ENCODE measurements at regions not wholly inside any gene's neighbourhood (a gene's known extent, or its start where the extent isn't known, plus 50 kb on each side); places are given as distances from the start of the nearest gene placed in this dataset.

DNA sequence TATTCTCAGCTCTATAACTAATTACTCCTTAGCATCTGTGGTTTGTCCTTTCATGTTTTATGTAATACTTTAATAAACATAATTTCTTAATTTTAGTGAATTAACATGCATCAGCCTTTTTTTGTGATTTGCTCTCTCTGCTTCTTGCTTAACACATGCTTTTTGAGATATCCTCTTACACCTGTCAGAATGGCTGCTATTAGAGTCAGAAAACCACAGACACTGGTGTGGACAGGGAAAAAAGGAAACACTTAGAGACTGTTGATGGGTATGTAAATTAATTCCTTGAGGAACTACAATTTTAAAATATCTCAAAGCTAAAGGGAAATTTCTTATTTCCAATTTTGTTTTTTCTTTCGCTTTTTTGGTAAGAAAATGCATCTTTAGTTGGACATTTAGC, 549.0 kb downstream of the ZNF804A start:
- Histone ChIP-seq H3K27me3 (ENCODE audit: insufficient read depth, low read length) (no peaks in the 10 kb centered on the region), H3K4me1 (ENCODE audit: insufficient read depth, low read length) (no peaks in the 10 kb centered on the region), H3K27ac (ENCODE audit: low read depth, low read length) (no peak overlapping the region), H3K9ac (ENCODE audit: low read depth, low read length) (no peak overlapping the region), H3K36me3 (ENCODE audit: insufficient read depth, low read length) (no peaks in the 10 kb centered on the region), H3K4me3 (ENCODE audit: low read length) (no peak overlapping the region), H3K9me3 (ENCODE audit: insufficient read depth, low read depth, low read length) (no peaks in the 10 kb centered on the region)
- WGBS = 100% methylated on average over 1 of the region's 1 CpG

- Histone ChIP-seq H3K4me1 (ENCODE audit: insufficient read depth, low read length) (no peaks in the 10 kb centered on the region), H3K36me3 (ENCODE audit: insufficient read depth, low read length) (no peaks in the 10 kb centered on the region), H3K27ac (ENCODE audit: low read depth, low read length) (no peak overlapping the region), H3K27me3 (ENCODE audit: insufficient read depth, low read length) (no peaks in the 10 kb centered on the region), H3K9me3 (ENCODE audit: insufficient read depth, low read depth, low read length) (no peaks in the 10 kb centered on the region), H3K4me3 (ENCODE audit: low read length) (no peak overlapping the region), H3K9ac (ENCODE audit: low read depth, low read length) (no peak overlapping the region)
- 100% methylated on average over 1 of the region's 3 CpGs for whole genome bisulfite sequencing
Observed at GRCh38 chr2:185152186-185152585, 553.9 kb downstream of the ZNF804A start.

GRCh38 chr2:185161701-185162100, 563.4 kb downstream of the ZNF804A start:
- Histone ChIP-seq H3K9me3 (ENCODE audit: insufficient read depth, low read depth, low read length) (no peaks in the 10 kb centered on the region), H3K36me3 (ENCODE audit: insufficient read depth, low read length) (no peaks in the 10 kb centered on the region), H3K27me3 (ENCODE audit: insufficient read depth, low read length) (no peaks in the 10 kb centered on the region), H3K27ac (ENCODE audit: low read depth, low read length) (no peak overlapping the region), H3K9ac (ENCODE audit: low read depth, low read length) (no peak overlapping the region), H3K4me3 (ENCODE audit: low read length) (no peak overlapping the region), H3K4me1 (ENCODE audit: insufficient read depth, low read length) (no peaks in the 10 kb centered on the region)
- WGBS = 92% methylated on average over 2 of the region's 2 CpGs

GRCh38 chr2:185174353-185174752, 564.3 kb upstream of the FSIP2 start:
- no CpG with 5 or more reads among the region's 1 CpG for WGBS
- Histone ChIP-seq H3K4me3 (ENCODE audit: low read length) (no peak overlapping the region), H3K9ac (ENCODE audit: low read depth, low read length) (no peak overlapping the region), H3K4me1 (ENCODE audit: insufficient read depth, low read length) (no peaks in the 10 kb centered on the region), H3K27me3 (ENCODE audit: insufficient read depth, low read length) (no peaks in the 10 kb centered on the region), H3K27ac (ENCODE audit: low read depth, low read length) (no peak overlapping the region), H3K9me3 (ENCODE audit: insufficient read depth, low read depth, low read length) (no peaks in the 10 kb centered on the region), H3K36me3 (ENCODE audit: insufficient read depth, low read length) (no peaks in the 10 kb centered on the region)

DNA sequence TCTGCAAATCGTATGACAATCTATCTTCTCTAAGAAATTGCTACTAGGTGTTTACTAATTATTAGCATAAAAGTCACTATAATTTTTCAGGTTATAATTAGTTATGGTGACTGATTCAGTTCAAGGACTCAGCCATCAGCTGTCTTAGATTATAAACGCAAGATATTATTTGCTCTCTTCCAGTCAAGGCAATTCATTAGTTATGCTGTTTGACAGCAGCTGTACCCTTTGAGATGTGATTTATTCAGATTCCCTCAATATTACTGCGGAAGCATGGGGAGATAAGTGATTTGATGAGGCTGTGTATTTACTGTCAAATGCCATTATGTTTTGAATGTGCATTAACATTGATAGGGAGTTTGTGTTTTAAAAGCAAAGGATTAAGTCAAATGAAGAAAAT, 558.9 kb upstream of the FSIP2 start:
- Histone ChIP-seq H3K9ac (ENCODE audit: low read depth, low read length) (no peak overlapping the region), H3K36me3 (ENCODE audit: insufficient read depth, low read length) (no peaks in the 10 kb centered on the region), H3K27ac (ENCODE audit: low read depth, low read length) (no peak overlapping the region), H3K4me1 (ENCODE audit: insufficient read depth, low read length) (no peaks in the 10 kb centered on the region), H3K27me3 (ENCODE audit: insufficient read depth, low read length) (no peaks in the 10 kb centered on the region), H3K4me3 (ENCODE audit: low read length) (no peak overlapping the region), H3K9me3 (ENCODE audit: insufficient read depth, low read depth, low read length) (no peaks in the 10 kb centered on the region)
- WGBS = 98% methylated on average over 2 of the region's 3 CpGs

- Histone ChIP-seq H3K9me3 (ENCODE audit: insufficient read depth, low read depth, low read length) (no peaks in the 10 kb centered on the region), H3K4me1 (ENCODE audit: insufficient read depth, low read length) (no peaks in the 10 kb centered on the region), H3K27me3 (ENCODE audit: insufficient read depth, low read length) (no peaks in the 10 kb centered on the region), H3K9ac (ENCODE audit: low read depth, low read length) (no peak overlapping the region), H3K27ac (ENCODE audit: low read depth, low read length) (no peak overlapping the region), H3K4me3 (ENCODE audit: low read length) (no peak overlapping the region), H3K36me3 (ENCODE audit: insufficient read depth, low read length) (no peaks in the 10 kb centered on the region)
- 79% methylated on average over 2 of the region's 3 CpGs for WGBS
Observed at GRCh38 chr2:185181901-185182300, 556.7 kb upstream of the FSIP2 start.

DNA sequence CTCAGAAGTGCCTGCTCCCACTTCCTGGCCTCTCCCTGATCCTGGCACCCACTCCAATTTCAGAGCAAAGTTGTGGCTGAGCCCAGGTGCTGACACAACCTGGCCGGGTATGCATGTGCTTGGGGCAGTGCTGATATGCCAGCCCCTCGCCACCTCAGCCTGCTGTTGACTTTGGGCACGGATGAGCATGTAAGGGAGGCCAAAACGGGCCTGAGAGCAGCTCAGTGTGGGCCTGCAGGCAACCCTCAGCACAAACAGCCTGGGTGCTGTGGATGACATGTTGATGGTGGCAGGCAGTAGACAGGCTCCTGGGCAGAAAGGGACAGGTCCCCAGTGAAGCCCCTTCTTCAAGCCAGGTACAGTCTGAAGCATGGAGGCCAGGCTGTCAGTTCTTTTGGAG, 553.6 kb upstream of the FSIP2 start:
- Histone ChIP-seq H3K9me3 (ENCODE audit: insufficient read depth, low read depth, low read length) (no peaks in the 10 kb centered on the region), H3K4me1 (ENCODE audit: insufficient read depth, low read length) (no peaks in the 10 kb centered on the region), H3K27me3 (ENCODE audit: insufficient read depth, low read length) (no peaks in the 10 kb centered on the region), H3K27ac (ENCODE audit: low read depth, low read length) (no peak overlapping the region), H3K36me3 (ENCODE audit: insufficient read depth, low read length) (no peaks in the 10 kb centered on the region), H3K4me3 (ENCODE audit: low read length) (no peak overlapping the region), H3K9ac (ENCODE audit: low read depth, low read length) (no peak overlapping the region)
- 93% methylated on average over 4 of the region's 4 CpGs for WGBS

DNA sequence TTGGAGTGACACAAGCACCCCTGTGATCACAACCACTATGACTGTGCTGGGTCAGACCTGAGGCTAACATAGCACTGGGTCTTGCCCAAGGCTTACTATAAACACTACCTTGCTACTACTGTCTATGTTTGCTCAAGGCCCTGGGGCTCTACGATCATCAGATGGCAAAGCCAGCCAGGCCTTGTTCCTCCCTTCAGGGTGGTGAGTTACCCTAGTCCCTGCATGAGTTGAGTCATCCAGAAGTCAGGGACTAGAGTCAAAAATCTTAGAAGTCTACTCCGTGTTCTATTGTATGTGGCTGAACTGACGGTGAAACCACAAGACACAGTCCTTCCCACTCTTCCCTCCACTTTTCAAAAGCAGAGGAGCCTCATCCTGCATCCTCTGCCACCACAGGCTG, 551.2 kb upstream of the FSIP2 start:
- Histone ChIP-seq H3K9me3 (ENCODE audit: insufficient read depth, low read depth, low read length) (no peaks in the 10 kb centered on the region), H3K4me3 (ENCODE audit: low read length) (no peak overlapping the region), H3K27ac (ENCODE audit: low read depth, low read length) (no peak overlapping the region), H3K27me3 (ENCODE audit: insufficient read depth, low read length) (no peaks in the 10 kb centered on the region), H3K36me3 (ENCODE audit: insufficient read depth, low read length) (no peaks in the 10 kb centered on the region), H3K4me1 (ENCODE audit: insufficient read depth, low read length) (no peaks in the 10 kb centered on the region), H3K9ac (ENCODE audit: low read depth, low read length) (no peak overlapping the region)
- WGBS = 91% methylated on average over 3 of the region's 3 CpGs

DNA sequence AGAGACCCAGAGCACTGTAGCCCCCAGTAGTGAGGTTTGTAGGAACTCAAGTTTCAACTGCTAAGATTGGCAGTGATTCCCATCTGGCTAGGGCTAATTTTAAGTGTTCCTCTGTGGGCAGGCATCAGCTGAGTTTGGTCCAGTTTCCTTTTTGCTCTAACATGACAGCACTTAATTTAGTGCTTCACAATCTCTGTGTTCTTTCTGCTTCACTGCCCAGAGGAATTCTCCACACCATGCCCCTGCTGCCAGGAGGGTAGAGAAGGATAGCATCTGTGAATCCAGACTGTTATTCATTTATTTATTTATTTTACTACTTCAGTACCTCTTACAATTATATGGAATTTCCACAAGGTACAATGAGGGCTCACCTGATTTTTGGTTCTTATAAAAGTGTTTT, 549.9 kb upstream of the FSIP2 start:
- H3K9me3 ChIP-seq (ENCODE audit: insufficient read depth, low read depth, low read length) = no peaks in the 10 kb centered on the region
- H3K36me3 ChIP-seq (ENCODE audit: insufficient read depth, low read length) = no peaks in the 10 kb centered on the region
- H3K4me3 ChIP-seq (ENCODE audit: low read length) = no peak overlapping the region
- H3K4me1 ChIP-seq (ENCODE audit: insufficient read depth, low read length) = no peaks in the 10 kb centered on the region
- H3K27me3 ChIP-seq (ENCODE audit: insufficient read depth, low read length) = no peaks in the 10 kb centered on the region
- no peak overlapping the region for H3K27ac ChIP-seq (ENCODE audit: low read depth, low read length)
- no peak overlapping the region for H3K9ac ChIP-seq (ENCODE audit: low read depth, low read length)

GRCh38 chr2:185201063-185201462, 537.5 kb upstream of the FSIP2 start:
- no peak overlapping the region for H3K27ac ChIP-seq (ENCODE audit: low read depth, low read length)
- no peak overlapping the region for H3K9ac ChIP-seq (ENCODE audit: low read depth, low read length)
- no peaks in the 10 kb centered on the region for H3K9me3 ChIP-seq (ENCODE audit: insufficient read depth, low read depth, low read length)
- H3K4me1 ChIP-seq (ENCODE audit: insufficient read depth, low read length) = no peaks in the 10 kb centered on the region
- no peak overlapping the region for H3K4me3 ChIP-seq (ENCODE audit: low read length)
- no peaks in the 10 kb centered on the region for H3K27me3 ChIP-seq (ENCODE audit: insufficient read depth, low read length)
- WGBS = 100% methylated on average over 1 of the region's 1 CpG
- H3K36me3 ChIP-seq (ENCODE audit: insufficient read depth, low read length) = no peaks in the 10 kb centered on the region

GRCh38 chr2:185202381-185202780, 536.2 kb upstream of the FSIP2 start:
- Histone ChIP-seq H3K36me3 (ENCODE audit: insufficient read depth, low read length) (no peaks in the 10 kb centered on the region), H3K27me3 (ENCODE audit: insufficient read depth, low read length) (no peaks in the 10 kb centered on the region)
- 100% methylated on average over 1 of the region's 2 CpGs for WGBS

DNA sequence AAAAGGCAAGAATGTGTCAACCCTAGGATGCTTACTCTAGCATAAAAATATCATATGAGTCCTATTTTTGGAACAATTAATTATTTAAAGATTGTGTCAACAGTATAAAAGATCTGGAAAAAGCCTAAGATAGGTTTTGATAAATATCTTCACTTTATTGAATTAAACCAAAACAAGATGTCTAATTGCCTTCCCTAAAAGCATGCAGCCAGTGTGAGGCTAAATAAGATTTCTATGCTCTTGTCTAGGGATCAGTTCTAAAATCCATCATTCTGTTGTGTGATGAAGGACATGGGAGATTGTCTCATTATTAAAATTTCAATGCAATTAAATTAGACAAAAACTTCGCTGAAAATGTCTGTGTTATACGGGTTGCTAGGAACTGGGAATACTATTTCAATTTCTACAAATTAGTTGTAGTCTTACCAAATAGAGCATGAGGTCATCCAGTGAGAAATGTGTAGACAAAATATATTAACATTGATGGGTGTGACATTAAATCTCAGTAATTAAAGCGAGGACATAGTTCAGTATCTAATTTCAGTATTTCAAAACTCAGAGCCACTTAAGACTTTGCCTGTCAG, 535.6 kb upstream of the FSIP2 start:
- Histone ChIP-seq H3K27me3 (ENCODE audit: insufficient read depth, low read length) (no peaks in the 10 kb centered on the region), H3K36me3 (ENCODE audit: insufficient read depth, low read length) (no peaks in the 10 kb centered on the region), H3K9me3 (ENCODE audit: insufficient read depth, low read depth, low read length) (no peaks in the 10 kb centered on the region), H3K27ac (ENCODE audit: low read depth, low read length) (no peak overlapping the region), H3K9ac (ENCODE audit: low read depth, low read length) (no peak overlapping the region), H3K4me3 (ENCODE audit: low read length) (no peak overlapping the region), H3K4me1 (ENCODE audit: insufficient read depth, low read length) (no peaks in the 10 kb centered on the region)
- 100% methylated on average over 1 of the region's 3 CpGs for WGBS

More at GRCh38 chr2:185202381-185202780, 536.2 kb upstream of the FSIP2 start:
- H3K4me3 ChIP-seq (ENCODE audit: low read length) = no peak overlapping the region
- no peaks in the 10 kb centered on the region for H3K9me3 ChIP-seq (ENCODE audit: insufficient read depth, low read depth, low read length)
- no peak overlapping the region for H3K9ac ChIP-seq (ENCODE audit: low read depth, low read length)
- no peaks in the 10 kb centered on the region for H3K4me1 ChIP-seq (ENCODE audit: insufficient read depth, low read length)
- H3K27ac ChIP-seq (ENCODE audit: low read depth, low read length) = no peak overlapping the region
